Activated naive CD8-positive, alpha-beta T cell treated with anti-CD3 and anti-CD28 coated beads for 36 hours (primary cell): ENCODE measurements at regions not wholly inside any gene's neighbourhood (a gene's known extent, or its start where the extent isn't known, plus 50 kb on each side); places are given as distances from the start of the nearest gene placed in this dataset.

Experiments
- DNase-seq: peaks from one replicate; pipeline ENCODE4 v3.0.0; 2021
- H3K27ac Mint-ChIP-seq: one replicate; pipeline ENCODE4 v1.8.0; 2022; ENCODE audit warnings: mild to moderate bottlenecking, moderate library complexity, mixed read lengths
- H3K27me3 Mint-ChIP-seq: one replicate; pipeline ENCODE4 v1.8.0; 2022; ENCODE audit warnings: mild to moderate bottlenecking, mixed read lengths
- H3K36me3 Mint-ChIP-seq: one replicate; pipeline ENCODE4 v1.8.0; 2021; ENCODE audit warnings: mild to moderate bottlenecking, mixed read lengths
- H3K4me1 Mint-ChIP-seq: one replicate; pipeline ENCODE4 v1.8.0; 2021; ENCODE audit warnings: mixed read lengths
- H3K4me3 Mint-ChIP-seq: one replicate; pipeline ENCODE4 v1.8.0; 2022; ENCODE audit warnings: mild to moderate bottlenecking, moderate library complexity, mixed read lengths
- H3K9me3 Mint-ChIP-seq: one replicate; pipeline ENCODE4 v1.8.0; 2022; ENCODE audit warnings: mixed read lengths

- Mint-ChIP-seq H3K27ac (no peak overlapping the region), H3K9me3 (peaks cover 2% of the 10 kb centered on the region), H3K36me3 (no peaks in the 10 kb centered on the region), H3K4me3 (no peak overlapping the region), H3K27me3 (no peaks in the 10 kb centered on the region), H3K4me1 (no peaks in the 10 kb centered on the region)
- DNase-seq = no peak
These were observed 699.5 kb downstream of the TYW1 start for GRCh38 chr7:67696124-67696523.

- Mint-ChIP-seq H3K27me3 (no peaks in the 10 kb centered on the region), H3K36me3 (no peaks in the 10 kb centered on the region), H3K27ac (no peak overlapping the region), H3K9me3 (peaks cover 2% of the 10 kb centered on the region), H3K4me3 (no peak overlapping the region), H3K4me1 (no peaks in the 10 kb centered on the region)
- DNase-seq = no peak
These were observed 700.2 kb downstream of the TYW1 start for GRCh38 chr7:67696878-67697277.

- DNase-seq = no peak
- H3K4me3 Mint-ChIP-seq = no peak overlapping the region
- peaks cover 2% of the 10 kb centered on the region for H3K9me3 Mint-ChIP-seq
- H3K27me3 Mint-ChIP-seq = no peaks in the 10 kb centered on the region
- H3K27ac Mint-ChIP-seq = no peak overlapping the region
- no peaks in the 10 kb centered on the region for H3K36me3 Mint-ChIP-seq
- no peaks in the 10 kb centered on the region for H3K4me1 Mint-ChIP-seq
These were observed 701.7 kb downstream of the TYW1 start for GRCh38 chr7:67698354-67698753.

GRCh38 chr7:67705850-67706249, 709.2 kb downstream of the TYW1 start:
- Mint-ChIP-seq H3K27ac (no peak overlapping the region), H3K36me3 (no peaks in the 10 kb centered on the region), H3K27me3 (no peaks in the 10 kb centered on the region), H3K4me1 (no peaks in the 10 kb centered on the region), H3K4me3 (no peak overlapping the region), H3K9me3 (no peaks in the 10 kb centered on the region)
- DNase-seq = no peak

GRCh38 chr7:67711706-67712105, 715.1 kb downstream of the TYW1 start:
- Mint-ChIP-seq H3K27ac (no peak overlapping the region), H3K36me3 (no peaks in the 10 kb centered on the region), H3K4me1 (no peaks in the 10 kb centered on the region), H3K9me3 (peaks cover 2% of the 10 kb centered on the region), H3K27me3 (no peaks in the 10 kb centered on the region), H3K4me3 (no peak overlapping the region)
- no peak for DNase-seq

GRCh38 chr7:67713451-67714056, 716.9 kb downstream of the TYW1 start:
- no peaks in the 10 kb centered on the region for H3K36me3 Mint-ChIP-seq
- H3K4me1 Mint-ChIP-seq = no peaks in the 10 kb centered on the region
- no peak for DNase-seq
- no peak overlapping the region for H3K27ac Mint-ChIP-seq
- H3K27me3 Mint-ChIP-seq = no peaks in the 10 kb centered on the region
- H3K4me3 Mint-ChIP-seq = no peak overlapping the region
- peaks cover 2% of the 10 kb centered on the region for H3K9me3 Mint-ChIP-seq

- Mint-ChIP-seq H3K27me3 (no peaks in the 10 kb centered on the region), H3K9me3 (peaks cover 2% of the 10 kb centered on the region), H3K27ac (no peak overlapping the region), H3K36me3 (no peaks in the 10 kb centered on the region), H3K4me1 (no peaks in the 10 kb centered on the region), H3K4me3 (no peak overlapping the region)
- DNase-seq = no peak
These were observed 720.1 kb downstream of the TYW1 start for GRCh38 chr7:67716729-67717128.

- Mint-ChIP-seq H3K4me1 (no peaks in the 10 kb centered on the region), H3K4me3 (no peak overlapping the region), H3K36me3 (no peaks in the 10 kb centered on the region), H3K27ac (no peak overlapping the region), H3K27me3 (no peaks in the 10 kb centered on the region), H3K9me3 (peaks cover 2% of the 10 kb centered on the region)
- no peak for DNase-seq
These were observed 727.0 kb downstream of the TYW1 start for GRCh38 chr7:67723591-67723990.

- no peak overlapping the region for H3K4me3 Mint-ChIP-seq
- DNase-seq = no peak
- no peaks in the 10 kb centered on the region for H3K36me3 Mint-ChIP-seq
- no peaks in the 10 kb centered on the region for H3K27me3 Mint-ChIP-seq
- no peaks in the 10 kb centered on the region for H3K4me1 Mint-ChIP-seq
- H3K27ac Mint-ChIP-seq = no peak overlapping the region
- H3K9me3 Mint-ChIP-seq = peaks cover 2% of the 10 kb centered on the region
These were observed 727.8 kb downstream of the TYW1 start for GRCh38 chr7:67724435-67724834.

GRCh38 chr7:67724955-67725354, 728.3 kb downstream of the TYW1 start:
- Mint-ChIP-seq H3K27ac (no peak overlapping the region), H3K4me1 (no peaks in the 10 kb centered on the region), H3K36me3 (no peaks in the 10 kb centered on the region), H3K4me3 (no peak overlapping the region), H3K27me3 (no peaks in the 10 kb centered on the region), H3K9me3 (peaks cover 2% of the 10 kb centered on the region)
- no peak for DNase-seq

GRCh38 chr7:67725423-67725822, 728.8 kb downstream of the TYW1 start:
- Mint-ChIP-seq H3K4me3 (no peak overlapping the region), H3K4me1 (no peaks in the 10 kb centered on the region), H3K27me3 (no peaks in the 10 kb centered on the region), H3K9me3 (peaks cover 2% of the 10 kb centered on the region), H3K27ac (no peak overlapping the region), H3K36me3 (no peaks in the 10 kb centered on the region)
- no peak for DNase-seq

GRCh38 chr7:67729771-67730170, 733.1 kb downstream of the TYW1 start:
- peaks cover 6% of the 10 kb centered on the region for H3K9me3 Mint-ChIP-seq
- H3K36me3 Mint-ChIP-seq = no peaks in the 10 kb centered on the region
- DNase-seq = no peak
- H3K4me3 Mint-ChIP-seq = no peak overlapping the region
- H3K27ac Mint-ChIP-seq = no peak overlapping the region
- no peaks in the 10 kb centered on the region for H3K4me1 Mint-ChIP-seq
- H3K27me3 Mint-ChIP-seq = no peaks in the 10 kb centered on the region

- no peak overlapping the region for H3K27ac Mint-ChIP-seq
- DNase-seq = no peak
- H3K9me3 Mint-ChIP-seq = peaks cover 6% of the 10 kb centered on the region
- H3K36me3 Mint-ChIP-seq = no peaks in the 10 kb centered on the region
- no peak overlapping the region for H3K4me3 Mint-ChIP-seq
- H3K4me1 Mint-ChIP-seq = no peaks in the 10 kb centered on the region
- no peaks in the 10 kb centered on the region for H3K27me3 Mint-ChIP-seq
These were observed 735.1 kb downstream of the TYW1 start for GRCh38 chr7:67731704-67732103.

- no peak for DNase-seq
- H3K36me3 Mint-ChIP-seq = no peaks in the 10 kb centered on the region
- H3K27me3 Mint-ChIP-seq = no peaks in the 10 kb centered on the region
- peaks cover 8% of the 10 kb centered on the region for H3K9me3 Mint-ChIP-seq
- no peaks in the 10 kb centered on the region for H3K4me1 Mint-ChIP-seq
- H3K4me3 Mint-ChIP-seq = no peak overlapping the region
- no peak overlapping the region for H3K27ac Mint-ChIP-seq
These were observed 736.3 kb downstream of the TYW1 start for GRCh38 chr7:67732898-67733297.

- Mint-ChIP-seq H3K36me3 (no peaks in the 10 kb centered on the region), H3K27me3 (no peaks in the 10 kb centered on the region), H3K4me3 (no peak overlapping the region), H3K9me3 (peaks cover 15% of the 10 kb centered on the region), H3K4me1 (no peaks in the 10 kb centered on the region), H3K27ac (no peak overlapping the region)
- no peak for DNase-seq
These were observed 741.5 kb downstream of the TYW1 start for GRCh38 chr7:67738145-67738544.

GRCh38 chr7:67738958-67739357, 742.3 kb downstream of the TYW1 start:
- H3K9me3 Mint-ChIP-seq = peaks cover 14% of the 10 kb centered on the region
- H3K27me3 Mint-ChIP-seq = no peaks in the 10 kb centered on the region
- no peak overlapping the region for H3K27ac Mint-ChIP-seq
- no peaks in the 10 kb centered on the region for H3K4me1 Mint-ChIP-seq
- H3K36me3 Mint-ChIP-seq = no peaks in the 10 kb centered on the region
- no peak overlapping the region for H3K4me3 Mint-ChIP-seq
- DNase-seq = no peak

GRCh38 chr7:67743501-67743900, 746.9 kb downstream of the TYW1 start:
- H3K4me3 Mint-ChIP-seq = no peak overlapping the region
- no peaks in the 10 kb centered on the region for H3K4me1 Mint-ChIP-seq
- no peaks in the 10 kb centered on the region for H3K36me3 Mint-ChIP-seq
- H3K9me3 Mint-ChIP-seq = peaks cover 12% of the 10 kb centered on the region
- H3K27ac Mint-ChIP-seq = no peak overlapping the region
- DNase-seq = no peak
- no peaks in the 10 kb centered on the region for H3K27me3 Mint-ChIP-seq
